ENCODE measurements at regions not wholly inside any gene's neighbourhood (a gene's known extent, or its start where the extent isn't known, plus 50 kb on each side); places are given as distances from the start of the nearest gene placed in this dataset.

- no peak overlapping the region for H3K4me2 ChIP-seq (ENCODE audit: low read length)
- H3F3A ChIP-seq (ENCODE audit: control insufficient read depth, insufficient read depth) = no peaks in the 10 kb centered on the region
- H4K20me1 ChIP-seq (ENCODE audit: control insufficient read depth, insufficient read depth, low read depth, low read length) = no peaks in the 10 kb centered on the region
- no peak overlapping the region for H3K4me3 ChIP-seq (ENCODE audit: low read length)
- H3K27me3 ChIP-seq (ENCODE audit: control insufficient read depth, low read length) = no peaks in the 10 kb centered on the region
- no peaks in the 10 kb centered on the region for H3K36me3 ChIP-seq (ENCODE audit: control insufficient read depth, low read length)
- no peaks in the 10 kb centered on the region for H3K79me2 ChIP-seq (ENCODE audit: control insufficient read depth, low read length)
- H3K9me3 ChIP-seq (ENCODE audit: control insufficient read depth, insufficient read depth, low read length) = no peaks in the 10 kb centered on the region
- H3K27ac ChIP-seq (ENCODE audit: low read depth, low read length) = no peak overlapping the region
- no peaks in the 10 kb centered on the region for H3K4me1 ChIP-seq (ENCODE audit: control insufficient read depth, low read length)
- no peaks in the 10 kb centered on the region for H3K9me2 ChIP-seq (replicated peaks; ENCODE audit: control insufficient read depth, low read length)
- TF ChIP-seq EZH2phosphoT487 (IDR thresholded peaks at IDR 0.05; ENCODE audit: borderline replicate concordance, low read length) (no peak), CTCF (IDR thresholded peaks at IDR 0.05; ENCODE audit: low read depth, low read length, poor library complexity, severe bottlenecking) (no peak)
These were observed 156.2 kb upstream of the SPAG17 start for GRCh38 chr1:118340928-118341910.

GRCh38 chr1:118339400-118340124 lies 154.5 kb upstream of the SPAG17 start:
- no peak overlapping the region for H3K4me3 ChIP-seq (ENCODE audit: low read length)
- H3K36me3 ChIP-seq (ENCODE audit: control insufficient read depth, low read length) = no peaks in the 10 kb centered on the region

GRCh38 chr1:118338936-118339335 lies 153.9 kb upstream of the SPAG17 start:
- H3K4me1 ChIP-seq (ENCODE audit: control insufficient read depth, low read length) = no peaks in the 10 kb centered on the region
- H3F3A ChIP-seq (ENCODE audit: control insufficient read depth, insufficient read depth) = no peaks in the 10 kb centered on the region

More at GRCh38 chr1:118339400-118340124, 154.5 kb upstream of the SPAG17 start:
- H3K4me2 ChIP-seq (ENCODE audit: low read length) = no peak overlapping the region
- no peaks in the 10 kb centered on the region for H4K20me1 ChIP-seq (ENCODE audit: control insufficient read depth, insufficient read depth, low read depth, low read length)
- TF ChIP-seq CTCF (IDR thresholded peaks at IDR 0.05; ENCODE audit: low read depth, low read length, poor library complexity, severe bottlenecking) (no peak), EZH2phosphoT487 (IDR thresholded peaks at IDR 0.05; ENCODE audit: borderline replicate concordance, low read length) (no peak)
- H3K4me1 ChIP-seq (ENCODE audit: control insufficient read depth, low read length) = no peaks in the 10 kb centered on the region
- no peaks in the 10 kb centered on the region for H3K9me3 ChIP-seq (ENCODE audit: control insufficient read depth, insufficient read depth, low read length)
- no peaks in the 10 kb centered on the region for H3F3A ChIP-seq (ENCODE audit: control insufficient read depth, insufficient read depth)
- no peak overlapping the region for H3K27ac ChIP-seq (ENCODE audit: low read depth, low read length)
- H3K79me2 ChIP-seq (ENCODE audit: control insufficient read depth, low read length) = no peaks in the 10 kb centered on the region
- H3K27me3 ChIP-seq (ENCODE audit: control insufficient read depth, low read length) = no peaks in the 10 kb centered on the region
- H3K9me2 ChIP-seq (replicated peaks; ENCODE audit: control insufficient read depth, low read length) = no peaks in the 10 kb centered on the region

More at GRCh38 chr1:118338936-118339335, 153.9 kb upstream of the SPAG17 start:
- no peaks in the 10 kb centered on the region for H3K36me3 ChIP-seq (ENCODE audit: control insufficient read depth, low read length)
- H3K4me2 ChIP-seq (ENCODE audit: low read length) = no peak overlapping the region
- no peaks in the 10 kb centered on the region for H3K9me3 ChIP-seq (ENCODE audit: control insufficient read depth, insufficient read depth, low read length)
- H3K79me2 ChIP-seq (ENCODE audit: control insufficient read depth, low read length) = no peaks in the 10 kb centered on the region
- no peak overlapping the region for H3K27ac ChIP-seq (ENCODE audit: low read depth, low read length)
- H3K9me2 ChIP-seq (replicated peaks; ENCODE audit: control insufficient read depth, low read length) = no peaks in the 10 kb centered on the region
- no peak for TF ChIP-seq CTCF (IDR thresholded peaks at IDR 0.05; ENCODE audit: low read depth, low read length, poor library complexity, severe bottlenecking)
- TF ChIP-seq EZH2phosphoT487 (IDR thresholded peaks at IDR 0.05; ENCODE audit: borderline replicate concordance, low read length) = no peak
- no peaks in the 10 kb centered on the region for H4K20me1 ChIP-seq (ENCODE audit: control insufficient read depth, insufficient read depth, low read depth, low read length)
- H3K4me3 ChIP-seq (ENCODE audit: low read length) = no peak overlapping the region
- no peaks in the 10 kb centered on the region for H3K27me3 ChIP-seq (ENCODE audit: control insufficient read depth, low read length)
